Activated CD4-positive, CD25-positive, alpha-beta regulatory T cell treated with anti-CD3 and anti-CD28 coated beads, Interleukin-2, amount 50 U/mL, for 16 hours (primary cell): ENCODE measurements at regions not wholly inside any gene's neighbourhood (a gene's known extent, or its start where the extent isn't known, plus 50 kb on each side); places are given as distances from the start of the nearest gene placed in this dataset.

Source experiments
- DNase-seq: peaks from one replicate; pipeline ENCODE4 v3.0.0-alpha.2; 2020; ENCODE audit warnings: low read depth, low spot score

- DNase-seq = no peak
Measured at GRCh38 chr12:67909091-67909531, 80.1 kb upstream of the IFNG-AS1 start.

GRCh38 chr12:67909681-67910080 lies 79.6 kb upstream of the IFNG-AS1 start:
- DNase-seq = no peak

- DNase-seq = no peak
Measured at GRCh38 chr12:67910360-67911274, 78.6 kb upstream of the IFNG-AS1 start.

GRCh38 chr12:67911275-67911600 lies 78.0 kb upstream of the IFNG-AS1 start:
- no peak for DNase-seq

- DNase-seq = no peak
Measured at GRCh38 chr12:67911789-67912188, 77.5 kb upstream of the IFNG-AS1 start.

GRCh38 chr12:67915335-67915851 lies 73.9 kb upstream of the IFNG-AS1 start:
- no peak for DNase-seq

- DNase-seq = no peak
Measured at GRCh38 chr12:67916266-67916970, 72.8 kb upstream of the IFNG-AS1 start.

- DNase-seq = no peak
Measured at GRCh38 chr12:67917811-67918210, 71.4 kb upstream of the IFNG-AS1 start.

- DNase-seq = no peak
Measured at GRCh38 chr12:67918441-67918840, 70.8 kb upstream of the IFNG-AS1 start.

GRCh38 chr12:67919406-67919805 lies 69.8 kb upstream of the IFNG-AS1 start:
- no peak for DNase-seq

GRCh38 chr12:67920413-67920812 lies 68.8 kb upstream of the IFNG-AS1 start:
- no peak for DNase-seq

GRCh38 chr12:67921286-67921685 lies 68.0 kb upstream of the IFNG-AS1 start:
- DNase-seq = no peak

- no peak for DNase-seq
Measured at GRCh38 chr12:67922245-67922644, 67.0 kb upstream of the IFNG-AS1 start.

GRCh38 chr12:67925077-67925476 lies 64.2 kb upstream of the IFNG-AS1 start:
- DNase-seq = no peak

GRCh38 chr12:67925552-67925951 lies 63.7 kb upstream of the IFNG-AS1 start:
- DNase-seq = no peak

GRCh38 chr12:67926063-67926462 lies 63.2 kb upstream of the IFNG-AS1 start:
- no peak for DNase-seq

GRCh38 chr12:67927324-67927723 lies 61.9 kb upstream of the IFNG-AS1 start:
- DNase-seq = no peak

- DNase-seq = no peak
Measured at GRCh38 chr12:67927815-67928214, 61.4 kb upstream of the IFNG-AS1 start.

GRCh38 chr12:67928621-67929383 lies 60.4 kb upstream of the IFNG-AS1 start:
- DNase-seq = no peak

GRCh38 chr12:67929384-67929772 lies 59.9 kb upstream of the IFNG-AS1 start:
- DNase-seq = no peak

GRCh38 chr12:67937822-67938221 lies 51.4 kb upstream of the IFNG-AS1 start:
- no peak for DNase-seq
